Fibroblast of skin of left quadriceps (primary cell): ENCODE measurements at regions not wholly inside any gene's neighbourhood (a gene's known extent, or its start where the extent isn't known, plus 50 kb on each side); places are given as distances from the start of the nearest gene placed in this dataset.

Experiments used
- DNase-seq, 2 experiments: peaks; one replicate each; pipeline ENCODE4 v3.0.0-alpha.2; 2013; ENCODE audit warnings: low read depth in 2 of 2

DNA sequence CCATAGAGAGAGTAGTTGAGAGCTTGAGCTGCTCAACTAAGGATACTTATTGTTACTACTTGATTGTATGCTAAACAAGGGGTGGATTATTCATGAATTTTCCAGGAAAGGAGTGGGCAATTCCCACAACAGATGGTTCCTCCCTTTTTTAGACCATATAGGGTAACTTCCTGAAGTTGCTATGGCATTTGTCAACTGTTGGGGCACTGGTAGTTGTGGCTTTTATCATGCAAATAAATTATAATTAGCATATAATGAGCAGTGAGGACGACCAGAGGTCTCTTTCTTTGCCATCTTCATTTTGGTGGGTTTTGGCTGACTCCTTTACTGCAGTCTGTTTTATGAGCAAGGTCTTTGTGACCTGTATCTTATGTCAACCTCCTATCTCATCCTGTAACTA lies 1403.5 kb upstream of the PABPC4L start:
- no peak for DNase-seq

DNA sequence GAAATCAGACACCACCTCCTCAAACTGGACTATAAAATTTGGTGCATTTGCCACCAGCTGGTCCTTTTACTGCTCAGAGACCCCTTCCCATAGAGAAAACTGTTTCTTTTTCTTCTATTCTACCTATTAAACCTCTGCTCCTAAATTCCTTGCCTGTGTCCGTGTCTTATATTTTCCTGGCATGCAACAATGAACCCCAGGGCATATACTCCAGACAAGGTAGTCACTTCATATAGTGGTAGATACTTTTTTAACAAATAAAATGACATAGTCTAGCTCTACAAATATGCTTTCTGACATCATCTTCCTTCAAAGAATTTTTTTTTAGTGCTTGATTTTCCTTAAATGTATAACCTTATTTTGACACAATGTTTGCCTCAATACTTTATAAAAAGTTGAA lies 1402.9 kb upstream of the PABPC4L start:
- no peak for DNase-seq

DNA sequence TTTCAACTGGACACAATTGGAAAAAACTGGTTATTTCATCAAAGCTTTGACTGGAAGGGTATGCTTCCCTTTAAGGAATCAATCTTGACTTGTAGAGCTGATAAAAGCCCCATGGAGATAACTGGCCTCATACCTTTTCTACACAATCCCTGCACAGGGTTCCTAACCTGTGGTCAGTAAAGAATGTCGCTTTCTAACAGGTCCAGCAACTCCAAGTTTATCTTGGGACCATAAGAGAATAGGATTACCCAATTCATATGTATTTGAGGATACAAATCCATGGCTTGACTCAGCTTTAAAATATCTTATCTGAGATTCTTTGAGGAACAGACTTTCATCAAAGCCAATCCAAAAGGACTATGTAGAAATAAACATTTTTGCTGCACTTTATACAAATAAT lies 1399.8 kb upstream of the PABPC4L start:
- no peak for DNase-seq

DNA sequence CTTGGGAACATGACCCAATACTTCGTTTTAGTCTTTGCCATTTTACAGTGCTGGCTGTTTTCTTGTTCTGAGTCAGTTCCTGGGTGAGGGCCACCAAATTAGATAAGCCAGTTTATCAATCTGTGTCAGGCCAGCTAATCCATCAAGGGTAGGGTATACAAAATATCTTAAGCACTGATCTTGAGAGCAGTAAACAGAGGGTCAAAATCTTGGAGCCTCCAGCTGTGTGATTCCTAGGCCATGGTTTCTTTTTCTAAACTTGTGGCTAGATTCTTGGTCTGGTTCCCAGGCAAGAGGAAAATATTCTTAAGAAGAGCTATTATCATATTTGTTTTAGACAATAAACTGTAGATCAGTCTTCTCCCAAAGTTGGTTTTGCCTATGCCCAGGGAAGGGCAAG lies 1396.6 kb upstream of the PABPC4L start:
- no peak for DNase-seq

DNA sequence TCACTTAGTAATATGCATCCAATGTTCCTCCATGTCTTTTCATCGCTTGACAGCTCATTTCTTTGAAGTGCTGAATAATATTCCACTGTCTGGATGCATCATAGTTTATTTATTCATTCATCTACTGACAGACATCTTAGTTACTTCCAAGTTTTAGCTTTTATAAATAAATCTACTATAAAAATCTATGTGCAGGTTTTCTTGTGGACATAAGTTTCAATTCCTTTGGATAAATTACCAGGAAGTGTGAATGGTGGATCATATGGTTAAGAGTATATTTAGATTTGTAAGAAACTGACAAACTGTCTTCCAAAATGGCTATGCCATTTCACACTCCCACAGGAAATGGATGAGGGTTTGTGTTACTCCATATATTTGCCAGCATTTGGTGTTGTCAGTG lies 1392.9 kb upstream of the PABPC4L start:
- DNase-seq, result no peak

DNA sequence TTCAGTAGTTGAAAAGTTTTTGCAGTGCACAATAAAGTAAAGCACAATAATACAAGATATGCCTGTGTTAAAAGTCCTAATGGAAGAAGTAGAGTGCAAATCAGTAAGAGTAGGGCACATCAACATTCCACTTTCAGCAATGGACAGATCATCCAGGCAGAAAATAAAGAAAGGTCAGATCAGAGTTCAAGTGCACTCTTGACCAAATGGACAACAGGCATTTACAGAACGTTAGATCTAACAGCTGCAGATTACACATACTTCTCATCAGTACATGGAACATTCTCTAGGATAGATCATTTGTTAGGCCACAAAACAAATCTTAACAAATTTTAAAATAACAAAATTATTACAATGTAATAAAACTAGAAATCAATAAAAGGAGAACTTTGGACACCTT lies 1373.5 kb upstream of the PABPC4L start:
- DNase-seq, result no peak

DNA sequence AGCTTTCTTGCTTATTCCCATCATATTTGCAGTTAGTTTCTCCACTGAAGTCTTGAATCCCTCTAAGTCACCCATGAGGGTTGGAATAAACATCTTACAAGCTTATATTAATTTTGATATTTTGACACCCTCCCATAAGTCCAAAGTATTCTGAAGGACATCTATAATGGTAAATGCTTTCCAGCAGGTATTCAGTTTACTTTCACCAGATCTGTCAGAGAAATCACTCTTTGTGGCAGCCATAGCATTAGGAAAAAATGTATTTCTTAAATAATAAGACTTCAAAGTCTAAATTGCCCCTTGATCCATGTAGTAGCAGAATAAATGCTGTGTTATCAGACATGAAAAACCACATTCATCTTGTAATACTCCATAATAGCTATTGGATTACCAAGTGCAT lies 1371.7 kb upstream of the PABPC4L start:
- no peak for DNase-seq

DNA sequence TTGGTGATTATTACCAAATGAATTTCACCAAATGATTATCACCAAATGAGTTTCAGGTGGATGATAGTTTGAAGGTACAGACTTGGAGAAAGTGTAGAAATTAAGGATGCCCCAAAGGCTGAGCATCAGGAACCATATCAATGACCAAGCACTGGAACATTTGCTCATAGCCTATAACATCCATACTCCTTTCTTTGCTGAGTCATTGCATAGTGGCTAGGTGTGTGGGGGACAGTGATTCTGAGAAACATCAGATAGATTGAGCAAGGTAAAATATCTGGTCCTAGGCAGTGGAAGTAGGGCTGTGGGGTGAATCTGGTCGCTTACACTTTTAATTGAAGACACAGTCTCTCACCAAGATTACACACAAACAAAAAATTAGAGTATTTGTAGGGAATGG lies 1362.5 kb upstream of the PABPC4L start:
- no peak for DNase-seq

DNA sequence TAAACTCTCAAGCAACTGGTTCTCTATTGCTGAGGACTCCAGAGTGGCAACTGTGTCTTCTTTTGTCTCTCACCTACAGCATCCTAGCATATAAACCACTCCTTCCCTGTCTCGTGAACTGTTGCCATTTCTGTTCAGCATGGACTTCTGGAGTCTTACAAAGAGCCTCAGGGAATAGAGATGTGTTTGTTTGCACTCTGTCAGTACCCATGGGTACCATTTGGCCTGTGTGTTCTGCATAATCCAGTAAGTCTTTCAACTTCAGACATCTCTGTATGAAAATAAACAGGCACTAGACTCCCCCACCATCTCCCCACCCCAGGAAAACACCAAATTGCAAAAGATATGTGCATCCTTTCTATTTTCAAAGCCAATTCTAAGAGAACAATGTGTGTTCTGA lies 1351.6 kb upstream of the PABPC4L start:
- DNase-seq, result no peak

DNA sequence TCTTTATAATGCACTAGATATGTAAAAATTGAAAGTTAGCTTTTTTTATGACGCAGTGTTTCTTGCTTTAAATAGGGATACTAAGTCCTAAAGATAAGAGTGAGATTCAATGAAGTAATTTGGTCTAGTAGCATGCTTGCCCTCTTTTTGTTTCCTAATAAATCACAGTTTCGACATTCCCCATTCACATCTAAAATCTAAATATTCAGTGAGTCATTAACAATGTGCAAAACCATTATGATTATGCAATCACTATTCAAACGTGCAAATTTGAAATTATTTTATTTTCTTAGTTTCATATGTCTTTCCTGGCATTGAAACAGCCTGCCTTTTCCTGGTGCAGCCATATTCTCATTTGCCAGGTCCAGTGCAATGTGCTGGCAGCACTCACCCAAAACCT lies 1350.5 kb upstream of the PABPC4L start:
- no peak for DNase-seq

DNA sequence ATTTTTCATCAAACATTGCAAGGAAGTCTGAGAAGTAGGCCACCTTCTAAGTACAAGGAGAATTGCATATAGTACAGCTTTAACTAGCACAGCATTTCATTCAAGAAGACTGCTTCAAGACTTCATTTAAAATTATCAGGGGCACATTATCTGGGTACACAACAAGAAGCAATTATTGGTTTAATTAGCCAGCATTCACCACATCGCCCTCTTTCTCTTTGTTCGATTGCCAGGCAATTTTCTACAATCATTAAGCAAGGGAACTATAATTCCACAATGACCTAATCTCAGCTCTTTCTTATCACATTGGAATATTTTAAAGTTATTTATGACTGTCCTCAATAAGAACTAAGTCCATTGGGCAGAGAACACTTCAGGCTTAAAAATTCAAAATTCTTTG lies 1347.1 kb upstream of the PABPC4L start:
- no peak for DNase-seq

DNA sequence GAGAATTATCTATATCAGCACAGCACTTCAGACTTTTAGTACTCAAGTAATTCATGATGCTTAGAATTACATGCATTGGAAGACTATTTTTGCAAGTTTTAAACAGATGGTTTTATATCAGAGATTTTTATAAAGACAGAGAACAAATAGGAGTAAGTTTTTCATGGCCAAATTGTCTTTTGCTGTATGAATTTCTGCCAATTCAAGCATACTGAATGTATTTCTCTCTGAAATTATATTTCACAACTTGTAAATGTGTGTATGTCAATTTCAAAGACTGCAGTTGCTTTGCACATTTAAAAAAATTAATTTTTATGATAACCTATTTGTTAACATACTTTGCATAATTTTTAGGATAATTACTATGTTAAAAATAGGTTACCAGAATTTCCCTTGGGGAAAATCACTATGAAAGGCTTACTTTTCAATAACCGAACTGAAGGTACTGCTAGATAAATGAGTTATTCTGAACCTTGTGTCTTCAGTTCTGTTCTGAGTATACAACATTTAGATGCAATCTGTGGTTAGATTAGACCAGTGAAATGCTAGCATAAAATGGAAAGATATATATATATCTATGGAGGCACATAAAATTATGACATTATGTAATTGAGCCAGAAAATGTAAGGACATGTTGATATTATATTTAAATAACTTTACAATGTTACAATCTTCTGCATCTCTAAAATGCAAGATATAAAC lies 1344.2 kb upstream of the PABPC4L start:
- no peak for DNase-seq

DNA sequence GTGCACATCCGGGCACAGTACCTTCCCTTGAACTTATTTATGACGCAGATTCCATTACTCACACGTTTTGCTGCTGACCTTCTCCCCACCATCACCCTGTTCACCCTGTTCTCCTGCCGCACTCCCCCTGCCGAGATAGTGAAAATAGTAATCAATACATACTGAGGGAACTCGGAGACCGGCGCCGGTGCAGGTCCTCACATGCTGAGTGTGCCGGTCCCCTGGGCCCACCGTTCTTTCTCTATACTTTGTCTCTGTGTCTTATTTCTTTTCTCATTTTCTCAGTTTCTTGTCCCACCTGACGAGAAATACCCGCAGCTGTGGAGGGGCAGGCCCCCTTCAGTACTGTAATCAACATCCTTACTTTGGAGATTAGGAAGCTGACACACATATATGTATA lies 1337.1 kb upstream of the PABPC4L start:
- DNase-seq, result no peak

DNA sequence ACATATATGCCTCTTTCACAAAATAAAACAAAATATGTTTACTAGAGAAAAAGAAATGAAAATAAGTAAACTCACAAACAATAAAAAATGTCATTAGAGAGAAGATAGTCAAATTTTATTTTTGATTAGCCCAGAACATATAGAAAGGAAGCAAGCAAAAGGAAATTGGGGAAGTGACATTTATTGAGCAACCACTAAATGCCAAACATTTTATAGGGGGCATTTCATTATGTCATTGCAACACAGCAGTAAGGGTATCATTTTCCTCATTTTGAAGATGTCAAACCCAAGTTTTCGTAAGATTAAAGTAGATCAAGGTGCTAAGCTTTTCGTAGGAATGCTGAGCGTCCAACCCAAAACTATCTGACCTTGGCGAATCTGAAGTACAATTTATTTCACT lies 1331.5 kb upstream of the PABPC4L start:
- DNase-seq, result no peak

DNA sequence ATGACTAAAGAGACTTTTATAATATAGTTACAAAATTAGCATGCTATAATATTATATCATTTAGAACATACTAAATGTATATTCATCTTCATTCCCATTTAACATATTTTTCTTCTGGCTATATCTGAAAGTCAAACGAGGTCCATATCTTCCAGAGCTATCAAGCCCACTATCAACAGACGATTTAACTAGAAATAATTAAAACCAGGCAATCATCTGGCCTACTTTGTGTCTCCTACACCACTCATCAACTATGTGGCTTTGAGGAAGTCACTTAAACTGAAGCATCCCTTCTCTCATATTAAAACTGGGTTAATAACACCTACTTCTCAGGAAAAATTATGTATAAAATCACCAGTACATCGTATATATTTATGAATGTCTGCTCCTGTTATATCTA lies 1330.5 kb upstream of the PABPC4L start:
- DNase-seq, result no peak

DNA sequence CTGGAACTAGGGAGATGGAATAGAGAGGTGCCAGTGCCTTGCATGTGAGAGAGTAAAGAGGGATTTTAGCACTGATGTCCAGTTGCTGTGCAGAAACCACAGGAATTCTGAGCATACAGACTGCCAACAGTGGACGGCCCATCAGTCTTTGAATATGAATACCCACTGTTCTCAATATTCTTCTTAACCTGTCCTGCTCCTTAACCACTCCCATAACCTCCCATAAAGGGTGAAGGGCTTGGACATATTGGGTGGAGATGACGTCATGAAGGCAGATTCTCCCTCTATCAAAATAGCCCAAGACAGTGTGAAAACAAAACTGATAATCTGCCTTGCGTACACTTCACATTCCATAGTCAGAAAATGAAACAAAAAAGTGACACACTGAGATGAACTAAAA lies 1313.7 kb upstream of the PABPC4L start:
- DNase-seq, result no peak

DNA sequence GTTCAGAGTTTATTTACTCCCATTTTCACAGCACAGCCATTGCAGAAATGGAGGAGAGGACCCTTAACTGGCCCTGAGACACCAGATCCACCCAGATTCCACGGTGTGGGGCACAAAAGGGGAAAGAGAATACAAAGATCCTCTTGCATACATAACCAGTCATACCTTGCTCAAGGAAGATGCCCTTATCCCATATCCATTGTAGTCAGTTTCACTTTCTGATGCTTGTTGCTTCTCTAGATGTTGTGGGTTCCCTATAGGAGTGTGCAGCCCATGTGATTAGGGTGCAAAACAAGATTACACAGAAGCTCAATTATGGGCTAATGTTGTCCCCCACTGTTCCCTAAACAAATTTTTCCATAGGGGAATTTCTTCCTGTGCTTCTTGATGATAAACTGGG lies 1309.0 kb upstream of the PABPC4L start:
- no peak for DNase-seq

DNA sequence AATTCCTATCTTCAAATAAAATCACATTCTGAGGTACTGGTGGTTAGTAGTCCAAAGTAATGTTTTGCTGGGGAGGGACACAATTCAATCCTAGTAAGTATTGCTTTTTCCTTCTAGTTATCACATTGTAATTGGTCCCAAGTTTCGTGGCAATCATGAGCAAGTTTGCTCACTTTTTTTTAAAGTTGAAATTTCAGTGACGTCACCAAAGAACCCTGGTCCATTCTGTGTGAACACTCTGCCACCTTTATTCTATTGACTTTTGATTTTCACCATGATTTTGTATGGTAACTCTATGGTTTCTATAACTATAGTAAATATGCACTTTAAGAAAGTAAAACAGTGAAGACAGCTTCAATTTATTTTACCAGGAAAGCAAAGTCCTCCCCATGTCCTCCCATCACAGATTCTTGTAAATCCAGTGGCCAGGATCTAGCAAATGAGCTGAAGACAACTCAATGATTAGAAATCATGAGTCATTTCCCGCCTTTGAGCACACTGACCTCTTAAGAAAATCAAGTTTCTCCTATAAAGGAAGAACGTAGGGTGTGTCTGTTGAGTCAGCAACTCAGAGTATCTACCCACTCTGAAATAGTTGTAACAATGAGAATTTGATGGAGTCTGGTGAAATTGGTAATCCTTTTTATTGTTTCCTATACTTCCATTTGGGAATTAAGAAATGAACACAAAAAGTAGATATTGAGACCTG lies 1306.6 kb upstream of the PABPC4L start:
- peak; percentile 25 to 29 for DNase-seq

DNA sequence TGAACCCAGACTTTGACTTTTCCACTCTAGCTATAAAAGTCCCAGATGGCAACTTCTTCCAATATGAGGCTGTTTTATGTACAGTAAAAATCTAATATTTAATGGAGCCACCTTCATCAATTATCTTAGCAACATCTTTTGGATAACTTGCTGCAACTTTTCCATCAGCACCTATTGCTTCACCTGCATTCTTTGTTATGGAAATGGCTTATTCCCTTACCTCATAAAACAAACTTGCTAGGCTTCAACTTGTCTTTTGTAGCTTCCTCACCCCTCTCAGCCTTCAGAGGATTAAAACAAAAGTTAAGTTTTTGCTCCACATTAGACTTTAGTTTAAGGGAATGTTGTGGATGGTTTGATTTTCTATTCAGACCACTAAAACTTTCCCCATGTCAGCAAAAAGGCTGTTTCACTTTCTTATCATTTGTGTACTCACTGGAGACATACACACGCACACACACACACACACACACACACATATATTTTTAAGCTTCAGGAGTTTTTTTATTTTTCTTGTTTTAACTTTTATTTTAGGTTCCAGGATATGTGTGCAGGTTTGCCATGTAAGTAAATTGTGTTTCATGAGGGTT lies 1296.1 kb upstream of the PABPC4L start:
- no peak for DNase-seq

DNA sequence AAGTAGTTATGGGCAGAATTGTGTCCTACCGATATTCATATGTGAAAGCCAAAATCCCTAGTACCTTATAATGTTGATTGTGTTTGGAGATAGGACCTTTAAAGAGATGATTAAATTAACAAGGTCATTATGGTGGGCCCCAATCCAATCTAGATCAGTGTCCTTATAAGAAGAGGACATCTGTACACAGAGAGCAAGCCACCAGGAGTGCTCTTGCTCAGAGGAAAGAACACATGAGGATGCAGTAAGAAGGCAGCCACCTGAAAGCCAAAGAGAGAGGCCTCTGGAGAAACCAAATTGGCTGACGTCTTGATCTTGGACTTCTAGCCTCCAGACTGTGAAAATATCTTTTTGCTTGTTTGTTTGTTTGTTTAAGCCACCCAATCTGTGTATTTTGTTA lies 1290.8 kb upstream of the PABPC4L start:
- no peak for DNase-seq

DNA sequence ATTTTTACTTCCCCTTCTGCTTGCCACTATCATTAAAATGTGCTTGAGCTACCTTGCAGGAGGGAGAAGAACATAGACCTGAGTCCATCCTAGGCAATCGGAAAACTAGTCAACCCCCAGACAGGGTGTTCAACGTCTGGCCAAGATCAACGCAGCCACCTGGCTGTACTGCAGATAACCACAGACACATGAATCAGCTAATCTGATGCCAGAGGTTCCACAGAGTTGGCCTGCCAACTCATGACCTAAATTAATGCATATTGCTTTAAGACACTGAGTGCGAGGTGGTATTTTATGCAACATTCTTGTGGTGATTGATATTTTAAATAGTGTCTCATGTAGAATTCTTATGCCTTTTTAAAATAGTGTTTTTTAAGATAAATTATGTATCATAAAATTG lies 1283.8 kb upstream of the PABPC4L start:
- DNase-seq, result no peak

DNA sequence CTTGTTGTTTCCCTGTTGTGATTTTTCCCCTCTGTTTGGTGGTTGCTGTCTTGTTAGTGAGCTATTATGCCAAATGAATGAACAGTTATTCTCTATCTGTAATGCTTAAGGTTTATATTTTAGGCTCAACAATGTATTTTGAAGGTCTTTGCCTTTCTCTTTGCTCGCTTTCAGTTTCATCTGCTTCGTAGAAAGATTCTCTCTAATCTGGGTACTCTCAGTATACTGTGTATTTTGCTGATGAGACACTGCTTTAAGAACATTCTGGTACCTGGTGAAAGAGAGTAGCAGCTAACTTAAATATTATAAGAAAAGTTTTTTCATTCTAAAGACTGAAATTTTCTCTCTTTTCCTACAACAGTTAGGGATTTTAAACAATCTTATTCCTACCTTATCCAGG lies 1274.7 kb upstream of the PABPC4L start:
- DNase-seq, result no peak

DNA sequence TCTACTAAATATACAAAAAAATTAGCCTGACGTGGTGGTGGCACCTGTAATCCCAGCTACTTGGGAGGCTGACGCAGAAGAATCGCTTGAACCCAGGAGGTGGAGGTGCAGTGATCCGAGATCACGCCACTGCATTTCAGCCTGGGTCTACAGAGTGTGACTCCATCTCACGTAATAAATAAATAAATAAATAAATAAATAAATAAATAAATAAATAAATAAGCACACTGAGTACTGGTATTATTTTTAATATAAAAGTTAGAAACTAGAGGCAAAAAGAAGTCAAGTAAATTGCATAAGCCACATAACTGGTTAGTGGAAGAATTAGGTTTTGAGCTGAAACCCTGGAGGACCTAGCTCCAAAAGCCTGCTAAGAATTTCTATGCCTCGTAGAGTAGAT lies 1262.7 kb upstream of the PABPC4L start:
- no peak for DNase-seq
